GM11168 (cell line): ENCODE measurements at regions not wholly inside any gene's neighbourhood (a gene's known extent, or its start where the extent isn't known, plus 50 kb on each side); places are given as distances from the start of the nearest gene placed in this dataset.
"Not testable (repeated sequence)": the region's sequence is repeated elsewhere in the genome, so short reads cannot be mapped to it uniquely, and the experiment has no call there.

ENCODE experiments used
- in situ Hi-C: fragments of 300-500 bp; cut with MboI; formaldehyde crosslinking; loops from one replicate; pipeline ENCODE4 v1.12.0; 2022; ENCODE audit warnings: low sequenced_read_pairs; ENCODE audit not compliant: unreplicated experiment

DNA sequence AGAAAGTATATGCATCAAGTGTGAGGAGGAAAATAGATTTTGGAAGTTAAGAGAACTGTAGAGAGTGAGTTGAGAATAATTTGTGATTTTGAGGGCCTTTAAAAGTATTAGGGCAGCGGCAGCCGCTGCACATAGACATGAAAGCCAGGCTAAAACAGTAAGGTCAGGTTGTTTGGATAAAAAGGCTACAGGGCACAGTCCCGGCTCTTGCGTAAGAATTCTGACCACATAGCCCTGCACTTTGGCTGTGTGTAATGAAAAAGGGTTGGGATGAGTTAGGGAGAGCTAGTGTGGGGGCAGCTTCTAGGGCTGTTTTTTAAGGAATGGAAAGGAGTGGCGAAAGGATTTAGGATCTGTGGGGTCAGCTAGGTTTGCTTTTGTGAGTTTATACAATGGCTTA lies 130.8 kb downstream of the CCDC71L start:
- in situ Hi-C loops, result not testable (repeated sequence)

DNA sequence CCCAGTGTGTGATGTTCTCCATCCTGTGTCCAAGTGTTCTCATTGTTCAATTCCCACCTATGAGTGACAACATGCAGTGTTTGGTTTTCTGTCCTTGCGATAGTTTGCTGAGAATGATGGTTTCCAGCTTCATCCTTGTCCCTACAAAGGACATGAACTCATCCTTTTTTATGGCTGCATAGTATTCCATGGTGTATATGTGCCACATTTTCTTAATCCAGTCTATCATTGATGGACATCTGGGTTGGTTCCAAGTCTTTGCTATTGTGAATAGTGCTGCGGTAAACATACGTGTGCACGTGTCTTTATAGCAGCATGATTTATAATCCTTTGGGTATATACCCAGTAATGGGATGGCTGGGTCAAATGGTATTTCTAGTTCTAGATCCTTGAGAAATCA lies 134.3 kb downstream of the CCDC71L start:
- in situ Hi-C loops, result not testable (repeated sequence)

DNA sequence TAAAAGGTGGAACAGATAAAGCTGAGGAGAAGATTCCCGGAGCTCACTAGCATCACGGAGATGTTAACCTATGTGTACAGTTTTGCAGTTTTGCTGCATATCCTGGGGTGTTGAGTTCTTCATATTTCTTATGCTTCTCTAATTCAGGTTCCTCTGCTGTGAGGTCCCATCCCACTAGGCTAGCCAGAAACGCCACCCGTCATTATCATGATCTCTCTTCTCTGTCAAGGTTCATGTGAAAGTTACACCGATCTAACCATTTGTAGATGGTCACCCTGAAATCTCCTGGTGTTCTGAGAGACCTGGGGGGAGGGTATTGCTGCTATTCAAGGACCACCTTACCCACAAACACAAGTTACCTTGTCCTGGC lies 136.3 kb downstream of the CCDC71L start:
- in situ Hi-C loops, result no loop called here

DNA sequence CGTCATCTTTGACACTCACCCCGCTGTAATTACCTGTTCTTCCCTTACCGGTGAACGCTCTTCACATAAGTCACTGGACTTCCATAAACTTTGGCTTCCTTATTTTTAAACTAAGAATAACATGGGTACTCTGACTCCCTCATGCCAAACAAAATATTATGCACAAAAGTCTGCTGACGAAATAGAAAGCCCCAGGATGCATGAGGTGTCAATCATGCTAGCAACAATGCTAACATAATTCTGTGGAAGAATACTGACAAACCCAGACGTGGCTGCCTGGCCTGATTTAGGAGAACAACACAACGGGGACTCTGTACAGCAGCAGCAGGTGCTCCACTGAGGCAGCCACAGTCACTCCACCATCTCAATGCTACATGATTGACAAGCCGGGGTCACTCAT lies 137.5 kb downstream of the CCDC71L start:
- in situ Hi-C loops, result no loop called here

DNA sequence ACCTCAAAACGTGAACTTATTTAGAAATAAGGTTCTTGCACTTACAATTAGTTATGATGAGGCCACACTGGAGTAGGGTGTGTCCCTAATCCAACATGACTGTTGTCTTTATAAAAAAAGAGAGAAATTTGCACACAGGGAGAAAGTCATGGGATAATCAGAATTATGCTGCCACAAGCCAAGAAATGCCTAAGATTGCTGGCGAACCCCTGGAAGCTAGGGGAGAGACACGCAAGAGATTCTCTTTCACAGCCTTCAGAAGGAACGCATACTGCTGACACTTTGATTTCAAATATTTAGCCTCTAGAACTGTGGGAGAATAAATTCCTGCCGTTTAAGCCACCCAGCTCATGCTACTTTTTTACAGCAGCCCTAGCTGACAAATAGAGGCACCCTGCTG lies 138.3 kb downstream of the CCDC71L start:
- in situ Hi-C loops, result no loop called here

DNA sequence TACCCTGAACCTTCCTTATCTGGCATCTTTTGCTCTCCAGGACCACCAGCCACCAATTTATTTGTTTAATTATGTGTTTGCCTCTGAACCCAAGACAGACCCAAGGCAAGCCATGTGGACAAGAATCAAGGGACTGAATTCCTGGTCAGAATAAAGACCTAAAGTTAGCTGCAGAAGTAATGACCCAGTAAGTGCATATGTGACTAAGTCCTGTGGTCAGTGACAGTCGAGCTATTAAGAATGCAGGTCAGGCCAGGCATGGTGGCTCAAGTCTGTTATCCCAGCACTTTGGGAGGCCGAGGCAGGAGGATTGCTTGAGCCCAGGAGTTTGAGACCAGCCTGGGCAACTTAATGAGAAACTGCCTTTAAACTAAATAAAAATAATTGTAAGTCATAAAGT lies 139.4 kb downstream of the CCDC71L start:
- in situ Hi-C loops, result no loop called here

DNA sequence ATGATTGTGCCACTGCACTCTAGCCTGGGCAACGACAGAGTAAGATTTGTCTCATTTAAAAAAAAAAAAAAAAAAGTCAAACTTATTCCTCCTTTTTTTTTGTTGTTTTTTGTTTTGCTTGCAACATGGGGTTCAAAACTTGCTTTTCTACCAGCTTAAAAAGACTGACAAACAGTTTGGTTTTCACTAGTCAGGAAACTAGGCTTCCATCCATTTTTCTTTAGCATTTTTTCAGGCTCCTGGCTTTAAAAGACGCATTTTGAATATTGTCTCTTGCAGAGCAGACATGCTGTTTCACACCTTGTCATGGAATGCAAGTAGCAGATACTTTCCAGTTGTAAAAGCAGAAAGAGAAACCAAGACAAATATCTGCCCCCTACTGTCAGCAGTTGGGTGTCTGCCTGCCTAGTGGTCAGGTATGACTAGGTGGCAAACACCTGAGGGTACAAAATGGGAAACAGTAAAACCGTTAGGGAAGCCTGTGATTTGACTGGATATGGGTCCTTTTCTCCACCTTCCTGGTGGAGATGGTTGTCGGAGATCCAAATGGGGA lies 139.9 kb downstream of the CCDC71L start:
- in situ Hi-C loops, result no loop called here

DNA sequence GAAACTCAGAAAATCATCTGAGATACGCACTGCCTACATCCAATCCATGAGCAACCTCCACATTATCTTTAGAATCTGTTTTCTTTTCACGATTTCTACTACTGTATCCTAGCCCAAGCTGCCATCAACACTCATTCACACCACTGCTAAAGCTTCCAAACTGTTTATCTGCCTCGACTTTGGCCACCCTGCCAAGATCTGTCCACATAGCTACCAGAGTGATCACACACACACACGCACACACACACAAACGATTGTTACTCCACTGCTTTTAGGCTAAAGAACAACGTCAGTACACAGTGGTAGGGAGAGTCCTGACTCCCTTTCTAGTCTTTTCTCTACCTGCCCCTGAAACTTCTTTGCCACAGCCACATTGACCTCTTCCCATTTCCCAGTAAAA lies 142.0 kb downstream of the CCDC71L start:
- in situ Hi-C loops, result no loop called here

DNA sequence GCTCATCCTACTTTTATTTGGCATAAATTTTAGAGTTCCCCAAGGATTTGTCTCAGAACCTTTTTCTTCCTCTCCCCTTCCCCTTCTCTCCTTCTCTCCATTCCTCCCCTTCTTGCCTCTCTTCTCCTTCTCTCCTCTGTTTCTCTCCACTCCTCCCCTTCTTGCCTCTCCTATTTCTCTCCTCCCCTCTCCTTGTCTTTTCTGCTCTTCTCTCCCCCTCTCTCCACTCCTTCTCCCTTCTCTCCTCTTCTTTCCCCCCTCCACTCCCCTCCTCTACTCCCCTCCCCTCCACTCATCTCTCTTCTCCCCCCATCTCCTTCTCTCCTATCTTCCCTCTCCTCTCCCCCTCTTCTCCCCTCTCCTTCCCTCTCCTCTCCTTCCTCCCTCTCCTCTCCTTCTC lies 142.7 kb downstream of the CCDC71L start:
- in situ Hi-C loops, result no loop called here

DNA sequence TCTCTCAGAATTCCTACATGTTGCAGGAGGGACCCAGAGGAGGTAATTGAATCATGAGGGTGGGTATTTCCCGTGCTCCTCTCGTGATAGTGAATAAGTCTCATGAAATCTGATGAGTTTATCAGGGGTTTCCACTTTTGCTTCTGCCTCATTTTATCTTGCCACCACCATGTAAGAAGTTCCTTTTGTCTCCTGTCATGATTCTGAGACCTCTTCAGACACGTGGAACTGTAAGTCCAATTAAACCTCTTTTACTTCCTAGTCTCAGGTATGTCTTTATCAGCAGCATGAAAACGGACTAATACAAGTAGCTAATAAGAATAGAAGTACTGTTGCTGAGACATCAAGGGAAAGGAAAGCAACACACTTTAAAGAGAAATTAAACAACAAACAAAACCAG lies 143.4 kb downstream of the CCDC71L start:
- in situ Hi-C loops, result no loop called here

DNA sequence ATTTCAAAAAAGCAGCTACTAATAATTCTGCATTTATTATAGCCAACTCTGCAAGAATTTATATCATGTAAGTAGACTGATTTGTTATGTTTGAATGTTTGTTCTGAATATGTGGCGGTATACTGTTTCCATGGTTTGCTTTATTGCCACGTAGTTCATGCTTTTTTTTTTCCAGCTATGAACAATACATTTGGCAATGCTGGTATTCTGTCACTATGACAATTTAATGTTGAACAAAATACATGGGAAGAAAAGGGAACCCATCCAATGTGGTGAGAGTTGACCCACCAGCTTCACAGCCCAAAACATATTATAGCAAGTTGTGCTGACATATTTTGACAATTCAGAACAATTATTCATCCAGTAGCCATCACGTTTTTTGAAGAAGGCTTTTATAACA lies 145.6 kb downstream of the CCDC71L start:
- in situ Hi-C loops, result no loop called here

DNA sequence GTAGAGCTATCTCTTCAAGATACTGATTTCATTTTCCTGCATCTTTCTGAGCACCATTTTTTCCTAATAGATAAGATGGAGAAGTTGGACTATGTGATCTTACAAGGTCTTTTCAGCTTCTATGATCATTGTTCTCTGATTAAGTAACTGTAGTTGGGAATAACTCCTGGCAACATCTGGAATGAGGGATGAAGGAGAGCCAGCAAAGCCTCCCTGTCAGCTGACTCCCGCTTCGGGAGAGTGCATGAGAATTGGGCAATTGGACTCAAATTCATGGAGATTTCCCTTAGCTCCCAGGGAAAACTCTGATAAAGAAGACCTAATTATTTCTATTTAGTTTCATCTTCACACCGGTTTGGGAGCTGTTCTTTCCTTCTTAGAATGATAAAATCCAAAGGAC lies 146.1 kb downstream of the CCDC71L start:
- in situ Hi-C loops, result no loop called here

DNA sequence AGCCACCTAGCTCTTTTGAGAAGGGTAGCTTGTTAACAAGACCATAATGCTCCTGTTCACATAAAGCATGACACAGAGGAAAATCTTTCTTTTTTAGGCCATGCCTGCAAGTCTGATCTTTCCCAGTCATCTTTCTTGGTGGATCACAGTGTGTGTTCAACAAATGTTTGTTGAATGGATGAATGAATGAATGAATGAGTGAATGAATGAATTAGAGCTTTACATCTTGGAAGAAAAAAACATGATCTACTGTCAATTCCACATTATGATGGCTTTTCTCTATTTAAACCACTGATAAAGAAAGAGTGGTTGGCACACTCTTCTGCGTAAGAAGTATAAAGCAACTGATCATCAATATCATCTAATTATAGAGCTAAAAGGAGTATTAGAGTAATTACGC lies 148.7 kb downstream of the CCDC71L start:
- in situ Hi-C loops, result no loop called here

DNA sequence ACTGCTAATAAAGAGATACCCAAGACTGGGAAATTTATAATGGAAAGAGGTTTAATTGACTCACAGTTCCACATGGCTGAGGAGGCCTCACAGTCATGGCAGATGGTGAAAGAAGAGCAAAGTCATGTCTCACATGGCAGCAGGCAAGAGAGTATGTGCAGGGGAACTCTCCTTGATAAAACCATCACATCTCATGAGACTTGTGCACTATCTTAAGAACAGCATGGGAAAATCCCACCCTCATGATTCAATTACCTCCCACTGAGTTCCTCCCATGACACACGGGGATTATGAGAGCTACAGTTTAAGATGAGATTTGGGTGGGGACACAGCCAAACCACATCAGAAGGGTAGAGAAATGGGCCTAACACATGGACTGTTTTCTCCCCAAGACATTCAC lies 156.3 kb downstream of the CCDC71L start:
- in situ Hi-C loops, result no loop called here

DNA sequence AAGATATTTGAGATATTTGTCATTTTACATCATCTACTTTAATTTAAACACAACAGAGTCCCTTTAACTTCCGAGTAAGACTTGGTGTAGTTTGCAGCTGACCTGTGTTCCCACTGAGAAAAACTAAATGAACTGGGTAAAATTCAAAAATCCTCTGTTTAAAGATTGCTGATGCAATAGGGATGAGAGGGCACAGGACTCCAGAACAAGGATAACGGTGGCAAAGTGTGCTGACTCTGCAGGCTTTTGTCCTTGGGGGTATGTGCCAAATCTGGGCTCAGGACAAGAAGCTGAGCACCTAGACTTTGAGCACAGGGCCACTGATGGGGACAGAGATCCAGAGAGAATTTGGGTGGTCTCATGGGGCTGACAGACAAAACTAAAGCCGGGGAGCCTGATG lies 156.8 kb downstream of the CCDC71L start:
- in situ Hi-C loops, result no loop called here

DNA sequence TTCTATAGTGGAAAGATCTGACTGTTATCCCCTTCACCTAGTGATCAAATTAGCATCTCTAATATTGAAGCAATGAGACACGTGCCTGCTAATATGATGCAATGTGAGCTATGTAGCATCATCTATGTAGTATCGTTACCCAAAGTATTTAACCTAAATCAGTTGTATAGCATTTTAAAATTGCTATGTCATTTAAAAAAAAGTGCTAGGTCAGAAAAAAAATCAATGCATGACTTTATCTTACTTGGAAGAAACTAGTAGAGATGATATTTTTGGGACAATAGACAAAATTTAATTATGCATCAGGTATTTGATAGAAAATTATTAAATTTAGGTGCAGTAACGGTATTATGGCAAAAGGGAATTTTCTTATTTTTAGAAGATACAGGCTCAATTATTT lies 157.3 kb downstream of the CCDC71L start:
- in situ Hi-C loops, result no loop called here

DNA sequence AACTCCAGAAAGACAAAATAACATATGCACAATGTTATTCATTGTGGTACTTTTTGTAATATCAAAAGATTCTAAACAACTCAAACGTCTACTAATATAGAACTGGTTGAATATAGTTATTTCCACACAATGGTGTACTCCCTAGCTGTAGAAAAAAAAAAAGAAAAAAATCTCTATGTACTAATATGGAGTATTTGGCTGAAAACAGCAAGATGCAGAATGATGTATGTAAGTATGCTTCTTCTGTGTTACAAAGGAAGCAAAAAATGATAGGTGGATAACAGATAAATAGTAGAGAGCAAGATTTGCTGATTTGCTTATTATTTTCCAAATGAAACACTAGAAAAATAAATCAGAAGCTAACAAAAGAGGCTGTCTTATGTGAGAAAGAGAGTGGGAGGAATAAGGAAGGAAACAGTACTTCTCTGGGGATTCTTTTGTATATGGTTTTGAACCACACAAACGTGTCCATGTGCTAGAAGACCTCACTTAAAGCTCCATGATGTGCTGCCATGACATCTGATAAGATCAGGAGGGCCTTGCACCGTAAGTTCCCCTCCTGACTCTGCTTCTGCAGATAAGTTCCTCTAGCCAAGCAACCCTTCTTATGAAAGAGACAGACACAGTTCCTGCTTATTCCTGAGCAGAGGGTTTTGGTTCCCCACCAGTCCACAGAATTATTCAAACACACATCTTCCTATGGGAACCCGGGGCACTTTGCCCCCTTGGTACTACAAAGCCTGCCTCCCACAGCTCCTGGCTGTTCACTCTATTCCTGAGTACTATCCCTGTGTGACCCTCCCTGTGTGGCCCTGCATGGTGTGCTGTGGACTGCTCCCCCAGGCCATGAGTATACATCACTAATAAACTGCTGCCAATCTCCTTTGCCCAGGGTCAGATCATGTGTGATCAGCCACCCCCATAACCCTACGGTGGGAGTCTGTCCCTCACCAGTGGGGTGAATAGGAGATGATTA lies 159.1 kb downstream of the CCDC71L start:
- in situ Hi-C loops, result no loop called here

DNA sequence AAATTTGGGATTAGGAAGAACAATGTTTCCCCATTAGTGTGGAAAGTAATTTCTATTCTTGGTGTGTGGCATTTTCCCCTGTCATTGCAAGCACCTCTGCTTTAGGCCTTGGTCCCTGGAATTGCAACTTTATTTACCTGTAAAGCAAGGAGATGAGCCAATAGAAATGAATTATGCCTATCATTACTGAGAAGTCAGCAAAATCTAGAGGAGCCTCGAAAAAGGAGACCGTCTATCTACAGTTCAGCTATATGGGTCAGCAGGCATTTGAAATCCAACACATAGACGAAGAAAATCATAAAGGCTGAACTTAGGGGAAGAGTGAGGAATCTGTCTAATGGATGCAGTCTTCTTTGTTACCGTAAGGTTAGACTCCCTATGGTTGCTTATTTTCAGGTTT lies 161.1 kb downstream of the CCDC71L start:
- in situ Hi-C loops, result no loop called here

DNA sequence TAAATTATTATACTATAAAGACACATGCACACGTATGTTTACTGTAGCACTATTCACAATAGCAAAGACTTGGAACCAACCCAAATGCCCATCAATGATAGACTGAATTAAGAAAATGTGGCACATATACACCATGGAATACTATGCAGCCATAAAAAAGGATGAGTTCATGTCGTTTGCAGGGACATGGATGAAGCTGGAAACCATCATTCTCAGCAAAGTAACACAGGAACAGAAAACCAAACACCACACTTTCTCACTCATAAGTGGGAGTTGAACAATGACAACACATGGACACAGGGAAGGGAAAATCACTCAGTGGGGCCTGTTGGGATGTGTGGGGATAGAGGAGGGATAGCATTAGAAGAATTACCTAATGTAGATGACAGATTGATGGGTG lies 163.0 kb downstream of the CCDC71L start:
- in situ Hi-C loops, result not testable (repeated sequence)

DNA sequence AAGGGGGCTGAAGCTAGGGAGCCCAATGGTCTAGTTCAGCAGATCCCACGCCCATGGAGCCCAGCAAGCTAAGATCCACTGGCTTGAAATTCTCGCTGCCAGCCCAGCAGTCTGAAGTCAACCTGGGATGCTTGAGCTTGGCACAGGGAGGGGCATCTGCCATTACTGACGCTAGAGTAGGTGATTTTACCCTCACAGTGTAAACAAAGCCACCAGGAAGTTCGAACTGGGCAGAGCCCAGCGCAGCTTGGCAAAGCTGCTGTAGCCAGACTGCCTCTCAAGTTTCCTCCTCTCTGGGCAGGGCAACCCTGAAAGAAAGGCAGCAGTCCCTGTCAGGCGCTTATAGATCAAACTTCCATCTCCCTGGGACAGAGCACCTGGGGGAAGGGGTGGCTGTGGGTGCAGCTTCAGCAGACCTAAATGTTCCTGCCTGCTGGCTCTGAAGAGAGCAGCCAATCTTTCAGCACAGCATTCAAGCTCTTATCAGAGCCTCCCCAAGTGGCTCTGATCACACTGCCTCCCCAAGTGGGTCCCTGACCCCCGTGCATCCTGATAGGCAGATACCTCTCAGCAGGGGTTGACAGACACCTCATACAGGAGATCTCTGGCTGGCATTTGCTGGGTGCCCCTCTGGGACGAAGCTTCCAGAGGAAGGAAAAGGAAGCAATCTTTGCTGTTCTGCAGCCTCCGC lies 167.8 kb downstream of the CCDC71L start:
- in situ Hi-C loops, result no loop called here

DNA sequence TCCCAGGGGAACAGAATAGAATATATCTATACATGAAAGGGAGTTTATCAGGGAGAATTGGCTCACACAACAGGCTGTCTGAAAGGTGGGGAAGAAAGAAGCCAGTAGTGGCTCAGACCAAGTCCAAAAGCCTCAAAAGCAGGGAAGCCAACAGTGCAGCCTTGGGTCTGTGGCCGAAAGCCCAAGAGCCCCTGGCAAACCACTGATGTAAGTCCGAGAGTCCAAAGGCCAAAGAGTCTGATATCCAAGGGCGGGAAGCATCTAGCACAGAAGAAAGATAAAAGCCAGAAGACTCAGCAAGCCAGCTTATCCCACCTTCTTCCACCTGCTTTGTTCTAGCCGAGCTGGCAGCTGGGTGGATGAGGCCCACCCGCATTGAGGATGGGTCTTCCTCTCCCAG lies 172.5 kb downstream of the CCDC71L start:
- in situ Hi-C loops, result no loop called here
